ENCODE measurements at regions not wholly inside any gene's neighbourhood (a gene's known extent, or its start where the extent isn't known, plus 50 kb on each side); places are given as distances from the start of the nearest gene placed in this dataset.

- no peak for DNase-seq (ENCODE audit: low read depth in 1 of 2, low spot score in 2 of 2)
- no peak overlapping the region for H3K4me3 ChIP-seq
- H3K4me1 ChIP-seq (replicated peaks) = no peaks in the 10 kb centered on the region
- H3K27ac ChIP-seq = no peak overlapping the region
- H3K27me3 ChIP-seq (replicated peaks) = no peaks in the 10 kb centered on the region; the same call in 1 of the 2 replicates
- H3K9me3 ChIP-seq (replicated peaks) = no peaks in the 10 kb centered on the region
- H3K36me3 ChIP-seq = no peaks in the 10 kb centered on the region
These were observed 73.7 kb upstream of the TLE3 start for GRCh38 chr15:70171256-70171886.

GRCh38 chr15:70170096-70170699 is 72.5 kb upstream of the TLE3 start:
- Histone ChIP-seq H3K27me3 (replicated peaks) (no peaks in the 10 kb centered on the region), H3K27ac (no peak overlapping the region), H3K9me3 (replicated peaks) (no peaks in the 10 kb centered on the region), H3K4me3 (no peak overlapping the region), H3K4me1 (replicated peaks) (no peaks in the 10 kb centered on the region), H3K36me3 (no peaks in the 10 kb centered on the region)
- no peak for DNase-seq (ENCODE audit: low read depth in 1 of 2, low spot score in 2 of 2)

- H3K27ac ChIP-seq = no peak overlapping the region
- no peaks in the 10 kb centered on the region for H3K27me3 ChIP-seq (replicated peaks)
- no peaks in the 10 kb centered on the region for H3K4me1 ChIP-seq (replicated peaks)
- no peaks in the 10 kb centered on the region for H3K9me3 ChIP-seq (replicated peaks)
- no peak overlapping the region for H3K4me3 ChIP-seq
- no peak for DNase-seq (ENCODE audit: low read depth in 1 of 2, low spot score in 2 of 2)
- H3K36me3 ChIP-seq = no peaks in the 10 kb centered on the region
These were observed 71.4 kb upstream of the TLE3 start for GRCh38 chr15:70169147-70169546.

- Histone ChIP-seq H3K4me1 (replicated peaks) (no peaks in the 10 kb centered on the region), H3K36me3 (no peaks in the 10 kb centered on the region), H3K27ac (no peak overlapping the region), H3K4me3 (no peak overlapping the region), H3K27me3 (replicated peaks) (no peaks in the 10 kb centered on the region), H3K9me3 (replicated peaks) (no peaks in the 10 kb centered on the region)
- no peak for DNase-seq (ENCODE audit: low read depth in 1 of 2, low spot score in 2 of 2)
These were observed 69.4 kb upstream of the TLE3 start for GRCh38 chr15:70167155-70167554.

- no peak overlapping the region for H3K4me3 ChIP-seq
- DNase-seq (ENCODE audit: low read depth in 1 of 2, low spot score in 2 of 2) = no peak
- H3K27me3 ChIP-seq (replicated peaks) = no peaks in the 10 kb centered on the region
- H3K36me3 ChIP-seq = no peaks in the 10 kb centered on the region
- H3K9me3 ChIP-seq (replicated peaks) = no peaks in the 10 kb centered on the region
- no peaks in the 10 kb centered on the region for H3K4me1 ChIP-seq (replicated peaks)
- no peak overlapping the region for H3K27ac ChIP-seq
These were observed 68.9 kb upstream of the TLE3 start for GRCh38 chr15:70166506-70167087.

GRCh38 chr15:70165716-70166284 is 68.1 kb upstream of the TLE3 start:
- no peak overlapping the region for H3K4me3 ChIP-seq
- no peaks in the 10 kb centered on the region for H3K9me3 ChIP-seq (replicated peaks)
- H3K27ac ChIP-seq = no peak overlapping the region
- no peaks in the 10 kb centered on the region for H3K36me3 ChIP-seq
- DNase-seq (ENCODE audit: low read depth in 1 of 2, low spot score in 2 of 2) = no peak
- H3K4me1 ChIP-seq (replicated peaks) = no peaks in the 10 kb centered on the region
- no peaks in the 10 kb centered on the region for H3K27me3 ChIP-seq (replicated peaks)

GRCh38 chr15:70164910-70165715 is 67.4 kb upstream of the TLE3 start:
- no peaks in the 10 kb centered on the region for H3K27me3 ChIP-seq (replicated peaks)
- H3K36me3 ChIP-seq = no peaks in the 10 kb centered on the region
- peaks cover 4% of the 10 kb centered on the region for H3K4me1 ChIP-seq (replicated peaks)
- no peak overlapping the region for H3K27ac ChIP-seq
- no peak for DNase-seq (ENCODE audit: low read depth in 1 of 2, low spot score in 2 of 2)
- no peaks in the 10 kb centered on the region for H3K9me3 ChIP-seq (replicated peaks)
- H3K4me3 ChIP-seq = no peak overlapping the region

GRCh38 chr15:70164156-70164900 is 66.6 kb upstream of the TLE3 start:
- peaks cover 5% of the 10 kb centered on the region for H3K4me1 ChIP-seq (replicated peaks)
- H3K36me3 ChIP-seq = no peaks in the 10 kb centered on the region
- no peak for DNase-seq (ENCODE audit: low read depth in 1 of 2, low spot score in 2 of 2)
- H3K4me3 ChIP-seq = no peak overlapping the region
- H3K27me3 ChIP-seq (replicated peaks) = no peaks in the 10 kb centered on the region
- no peaks in the 10 kb centered on the region for H3K9me3 ChIP-seq (replicated peaks)
- H3K27ac ChIP-seq = no peak overlapping the region

GRCh38 chr15:70160803-70161565 is 63.3 kb upstream of the TLE3 start:
- no peaks in the 10 kb centered on the region for H3K9me3 ChIP-seq (replicated peaks)
- H3K4me1 ChIP-seq (replicated peaks) = peaks cover 5% of the 10 kb centered on the region
- no peak overlapping the region for H3K4me3 ChIP-seq
- DNase-seq (ENCODE audit: low read depth in 1 of 2, low spot score in 2 of 2) = no peak
- no peaks in the 10 kb centered on the region for H3K36me3 ChIP-seq
- no peak overlapping the region for H3K27ac ChIP-seq
- H3K27me3 ChIP-seq (replicated peaks) = peaks cover 6% of the 10 kb centered on the region; the same call in 1 of the 2 replicates

- Histone ChIP-seq H3K9me3 (replicated peaks) (no peaks in the 10 kb centered on the region), H3K4me1 (replicated peaks) (peaks cover 7% of the 10 kb centered on the region), H3K27ac (no peak overlapping the region), H3K4me3 (no peak overlapping the region), H3K27me3 (replicated peaks) (peaks cover 6% of the 10 kb centered on the region; the same call in 1 of the 2 replicates), H3K36me3 (no peaks in the 10 kb centered on the region)
- DNase-seq (ENCODE audit: low read depth in 1 of 2, low spot score in 2 of 2) = no peak
These were observed 62.5 kb upstream of the TLE3 start for GRCh38 chr15:70160267-70160666.

GRCh38 chr15:70159713-70160009 is 61.9 kb upstream of the TLE3 start:
- Histone ChIP-seq H3K9me3 (replicated peaks) (no peaks in the 10 kb centered on the region), H3K4me1 (replicated peaks) (peaks cover 14% of the 10 kb centered on the region), H3K36me3 (no peaks in the 10 kb centered on the region), H3K4me3 (no peak overlapping the region), H3K27ac (no peak overlapping the region), H3K27me3 (replicated peaks) (peaks cover 6% of the 10 kb centered on the region; the same call in 1 of the 2 replicates)
- no peak for DNase-seq (ENCODE audit: low read depth in 1 of 2, low spot score in 2 of 2)

- H3K4me3 ChIP-seq = no peak overlapping the region
- DNase-seq (ENCODE audit: low read depth in 1 of 2, low spot score in 2 of 2) = no peak
- H3K27me3 ChIP-seq (replicated peaks) = peaks cover 6% of the 10 kb centered on the region; the same call in 1 of the 2 replicates
- no peaks in the 10 kb centered on the region for H3K36me3 ChIP-seq
- no peak overlapping the region for H3K27ac ChIP-seq
- H3K4me1 ChIP-seq (replicated peaks) = peaks cover 19% of the 10 kb centered on the region
- H3K9me3 ChIP-seq (replicated peaks) = no peaks in the 10 kb centered on the region
These were observed 61.4 kb upstream of the TLE3 start for GRCh38 chr15:70159001-70159712.
